GM23248 (cell line): ENCODE measurements at regions not wholly inside any gene's neighbourhood (a gene's known extent, or its start where the extent isn't known, plus 50 kb on each side); places are given as distances from the start of the nearest gene placed in this dataset.

ENCODE experiments used
- DNase-seq: peaks from one replicate; pipeline ENCODE4 v3.0.0-alpha.2; 2015
- H2AFZ ChIP-seq: fragments of 200-600 bp; sonication (generic); 2 replicates; pipeline ENCODE4 v1.6.1; 2016; ENCODE audit warnings: antibody characterized with exemption
- H3F3A ChIP-seq: fragments of 200-600 bp; sonication (generic); 2 replicates; pipeline ENCODE4 v1.6.1; 2016; ENCODE audit warnings: mild to moderate bottlenecking, antibody characterized with exemption, mixed run types; ENCODE audit not compliant: insufficient read depth
- H3K27ac ChIP-seq: fragments of 200-600 bp; sonication (generic); 2 replicates; pipeline ENCODE4 v1.5.1; 2016; ENCODE audit warnings: mild to moderate bottlenecking
- H3K27me3 ChIP-seq: fragments of 200-600 bp; sonication (generic); replicated peaks from 2 replicates; pipeline ENCODE4 v1.6.1; 2016; ENCODE audit warnings: mild to moderate bottlenecking; ENCODE audit not compliant: insufficient read depth
- H3K36me3 ChIP-seq: fragments of 200-600 bp; sonication (generic); 2 replicates; pipeline ENCODE4 v1.6.1; 2016; ENCODE audit warnings: low read depth, mild to moderate bottlenecking
- H3K4me1 ChIP-seq: fragments of 200-600 bp; sonication (generic); 2 replicates; pipeline ENCODE4 v1.6.1; 2016; ENCODE audit warnings: mild to moderate bottlenecking; ENCODE audit not compliant: insufficient read depth
- H3K4me2 ChIP-seq: fragments of 200-600 bp; sonication (generic); one replicate; pipeline ENCODE4 v1.6.1; 2016; ENCODE audit warnings: mild to moderate bottlenecking; ENCODE audit not compliant: unreplicated experiment
- H3K4me3 ChIP-seq: fragments of 200-600 bp; sonication (generic); 2 replicates; pipeline ENCODE4 v1.5.1; 2016; ENCODE audit warnings: mild to moderate bottlenecking
- H3K79me2 ChIP-seq: fragments of 200-600 bp; sonication (generic); 2 replicates; pipeline ENCODE4 v1.6.1; 2016; ENCODE audit warnings: mild to moderate bottlenecking; ENCODE audit not compliant: insufficient read depth
- H3K9ac ChIP-seq: fragments of 200-600 bp; sonication (generic); 2 replicates; pipeline ENCODE4 v1.6.1; 2016; ENCODE audit warnings: mild to moderate bottlenecking
- H3K9me2 ChIP-seq: fragments of 200-600 bp; sonication (generic); 2 replicates; pipeline ENCODE4 v1.6.1; 2016; ENCODE audit warnings: mixed run types, mild to moderate bottlenecking, moderate library complexity; ENCODE audit not compliant: insufficient read depth
- H3K9me3 ChIP-seq: fragments of 200-600 bp; sonication (generic); one replicate; pipeline ENCODE4 v1.6.1; 2017; ENCODE audit warnings: low read depth
- H4K20me1 ChIP-seq: fragments of 200-600 bp; sonication (generic); 2 replicates; pipeline ENCODE4 v1.6.0; 2016; ENCODE audit not compliant: insufficient read depth
- EZH2 ChIP-seq: fragments of 200-600 bp; sonication (generic); IDR thresholded peaks from 2 replicates; pipeline ENCODE4 v1.6.1; 2018; ENCODE audit warnings: antibody characterized with exemption, mild to moderate bottlenecking; ENCODE audit not compliant: insufficient read depth, poor library complexity, severe bottlenecking
- EZH2phosphoT487 ChIP-seq: fragments of 200-600 bp; sonication (generic); IDR thresholded peaks from 2 replicates; pipeline ENCODE4 v1.6.1; 2018; ENCODE audit warnings: antibody characterized with exemption, moderate library complexity, mild to moderate bottlenecking, low read depth; ENCODE audit not compliant: insufficient read depth
- WGBS, 2 experiments: methylation state at CpG; one replicate each; pipeline ENCODE4 v1.1.6; 2015 to 2017; ENCODE audit warnings: low lambda C conversion rate in 2 of 2, low coverage in 1 of 2; ENCODE audit errors: missing lambda C conversion rate in 2 of 2; 5-methylcytosine and 5-hydroxymethylcytosine counted together
- in situ Hi-C: fragments of 300-500 bp; cut with MboI; formaldehyde crosslinking; loops from 2 replicates; pipeline ENCODE4 v1.15.0; 2020

DNA sequence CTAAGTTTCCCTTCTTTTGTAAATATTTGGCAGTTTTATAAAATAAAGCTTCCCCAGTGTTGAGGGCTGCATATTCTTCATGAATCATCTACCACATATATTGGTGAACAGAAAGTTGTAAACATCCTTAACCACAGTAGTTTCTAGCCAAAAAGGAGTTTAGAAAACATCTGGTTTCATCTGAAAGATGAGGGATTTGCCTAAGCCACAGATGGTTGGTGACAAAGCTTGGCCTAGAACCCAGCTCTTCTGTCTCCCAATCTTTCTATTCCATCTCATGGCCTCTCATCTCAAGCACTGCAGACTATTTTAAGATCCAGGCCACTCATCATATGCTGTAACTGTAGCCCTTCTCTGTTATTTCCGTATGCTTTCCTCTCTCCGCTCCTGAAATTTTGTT is 232.3 kb upstream of the TRPM3 start:
- Histone ChIP-seq H3K4me2 (peak overlapping the region; percentile 41), H3K79me2 (no peaks in the 10 kb centered on the region), H3K27me3 (no peaks in the 10 kb centered on the region), H2AFZ (no peak overlapping the region), H3K9me2 (no peaks in the 10 kb centered on the region; the same call in 1 of the 2 replicates), H3K9ac (no peak overlapping the region), H3K36me3 (no peaks in the 10 kb centered on the region), H4K20me1 (no peaks in the 10 kb centered on the region), H3K4me1 (peaks cover 29% of the 10 kb centered on the region), H3K9me3 (no peaks in the 10 kb centered on the region), H3K27ac (no peak overlapping the region), H3K4me3 (no peak overlapping the region), H3F3A (peaks cover 37% of the 10 kb centered on the region)
- WGBS, 2 experiments, result 6 to 18% methylated on average over 2 of the region's 2 CpGs
- peak; percentile 84 for DNase-seq
- in situ Hi-C loops, result no loop called here
- TF ChIP-seq EZH2, result no peak
- TF ChIP-seq EZH2phosphoT487, result 0 out of 2 replicates have a peak, but pooled peaks have one; percentile 54

GRCh38 chr9:71352837-71353236 is 231.4 kb upstream of the TRPM3 start:
- Histone ChIP-seq H4K20me1 (no peaks in the 10 kb centered on the region), H3K4me2 (peak overlapping the region; percentile 41), H3K36me3 (no peaks in the 10 kb centered on the region), H3K9ac (no peak overlapping the region), H3K9me3 (no peaks in the 10 kb centered on the region), H3K79me2 (no peaks in the 10 kb centered on the region), H3K9me2 (no peaks in the 10 kb centered on the region; the same call in 1 of the 2 replicates), H3K4me1 (peaks cover 31% of the 10 kb centered on the region), H3K27ac (no peak overlapping the region), H3F3A (peaks cover 39% of the 10 kb centered on the region), H3K27me3 (no peaks in the 10 kb centered on the region), H3K4me3 (no peak overlapping the region), H2AFZ (no peak overlapping the region)
- in situ Hi-C loops, result no loop called here
- TF ChIP-seq EZH2phosphoT487, result no peak
- WGBS, 2 experiments, result 76 to 84% methylated on average over 5 of the region's 5 CpGs
- no peak for DNase-seq

DNA sequence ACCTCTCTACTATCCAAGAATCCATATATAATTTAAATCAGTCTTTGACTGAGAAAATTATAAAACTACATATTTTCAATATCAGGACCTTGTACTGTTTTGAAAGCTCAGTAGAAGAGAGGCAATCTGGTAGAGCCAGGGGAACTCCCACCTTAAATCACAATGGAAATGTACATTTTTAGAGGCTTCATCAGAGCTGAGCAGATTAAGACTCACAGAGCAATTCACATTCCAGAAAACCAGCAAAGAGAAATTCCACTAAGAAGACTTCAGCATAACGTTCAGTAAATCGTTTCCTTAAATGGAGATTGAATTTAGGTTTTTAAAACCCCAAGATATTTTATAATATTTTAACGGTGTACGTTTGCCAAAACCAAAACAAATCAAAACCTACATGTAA is 227.8 kb upstream of the TRPM3 start:
- no peak overlapping the region for H3K4me3 ChIP-seq
- H2AFZ ChIP-seq, result no peak overlapping the region
- H3K9ac ChIP-seq, result no peak overlapping the region
- in situ Hi-C loops, result no loop called here
- peak overlapping the region; percentile 63 for H3K4me2 ChIP-seq
- no peaks in the 10 kb centered on the region for H3K36me3 ChIP-seq
- TF ChIP-seq EZH2phosphoT487 (no peak), EZH2 (no peak)
- H3K27ac ChIP-seq, result peak overlapping the region; percentile 30
- peaks cover 28% of the 10 kb centered on the region for H3K4me1 ChIP-seq
- H3F3A ChIP-seq, result peaks cover 31% of the 10 kb centered on the region
- peak; percentile 83 for DNase-seq
- H4K20me1 ChIP-seq, result no peaks in the 10 kb centered on the region
- H3K27me3 ChIP-seq, result no peaks in the 10 kb centered on the region
- H3K79me2 ChIP-seq, result no peaks in the 10 kb centered on the region
- no peaks in the 10 kb centered on the region; the same call in 1 of the 2 replicates for H3K9me2 ChIP-seq
- no peaks in the 10 kb centered on the region for H3K9me3 ChIP-seq
- WGBS, 2 experiments, result 39 to 42% methylated on average over 4 of the region's 4 CpGs

- Histone ChIP-seq H3K9me3 (no peaks in the 10 kb centered on the region), H3K4me1 (no peaks in the 10 kb centered on the region), H2AFZ (no peak overlapping the region), H3K27me3 (peaks cover 31% of the 10 kb centered on the region), H3K4me2 (no peak overlapping the region), H3K27ac (no peak overlapping the region), H3F3A (no peaks in the 10 kb centered on the region), H3K79me2 (no peaks in the 10 kb centered on the region), H3K36me3 (no peaks in the 10 kb centered on the region), H3K9me2 (no peaks in the 10 kb centered on the region), H3K9ac (no peak overlapping the region), H3K4me3 (no peak overlapping the region), H4K20me1 (no peaks in the 10 kb centered on the region)
- 39 to 41% methylated on average over 3 of the region's 3 CpGs for WGBS, 2 experiments
- TF ChIP-seq EZH2 (no peak), EZH2phosphoT487 (no peak)
- DNase-seq, result no peak
- in situ Hi-C loops, result no loop called here
Observed at GRCh38 chr9:71333321-71333720, 211.9 kb upstream of the TRPM3 start.

DNA sequence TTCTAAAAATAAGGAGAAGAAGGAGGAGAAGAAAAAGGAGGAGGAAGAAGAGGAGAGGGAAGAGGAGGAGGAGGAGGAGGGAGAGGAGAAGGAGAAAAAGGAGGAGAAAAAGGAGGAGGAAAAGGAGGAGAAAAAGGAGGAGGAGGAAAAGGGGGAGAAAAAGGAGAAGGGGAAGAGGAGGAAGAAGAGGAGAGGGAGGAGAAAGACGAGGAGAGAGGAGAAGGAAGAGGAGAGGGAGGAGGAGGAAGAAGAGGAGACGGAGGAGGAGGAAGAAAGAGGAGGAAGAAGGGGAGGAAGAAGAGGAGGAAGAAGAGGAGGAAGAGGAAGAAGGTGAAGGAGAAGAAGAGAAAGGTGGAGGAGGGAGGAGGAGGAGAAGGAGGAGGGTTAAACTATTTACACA is 210.2 kb upstream of the TRPM3 start:
- Histone ChIP-seq H3K4me3 (no peak overlapping the region), H3K4me2 (no peak overlapping the region), H4K20me1 (no peaks in the 10 kb centered on the region), H3F3A (no peaks in the 10 kb centered on the region), H3K27me3 (peaks cover 38% of the 10 kb centered on the region), H3K9ac (no peak overlapping the region), H3K9me2 (no peaks in the 10 kb centered on the region), H3K79me2 (no peaks in the 10 kb centered on the region), H3K9me3 (no peaks in the 10 kb centered on the region), H2AFZ (no peak overlapping the region), H3K27ac (no peak overlapping the region), H3K4me1 (no peaks in the 10 kb centered on the region), H3K36me3 (no peaks in the 10 kb centered on the region)
- 44 to 50% methylated on average over 2 of the region's 2 CpGs for WGBS, 2 experiments
- TF ChIP-seq EZH2phosphoT487, result no peak
- TF ChIP-seq EZH2, result no peak
- no peak for DNase-seq
- in situ Hi-C loops, result no loop called here
